ENCODE measurements at regions not wholly inside any gene's neighbourhood (a gene's known extent, or its start where the extent isn't known, plus 50 kb on each side); places are given as distances from the start of the nearest gene placed in this dataset.

- no peak for DNase-seq
These were observed 239.7 kb downstream of the PIK3R1 start for GRCh38 chr5:68455216-68455615.

GRCh38 chr5:68456756-68457217 is 241.2 kb downstream of the PIK3R1 start:
- no peak for DNase-seq

- no peak for DNase-seq
These were observed 241.7 kb downstream of the PIK3R1 start for GRCh38 chr5:68457285-68457684.

- no peak for DNase-seq
These were observed 243.0 kb downstream of the PIK3R1 start for GRCh38 chr5:68458416-68459021.

DNA sequence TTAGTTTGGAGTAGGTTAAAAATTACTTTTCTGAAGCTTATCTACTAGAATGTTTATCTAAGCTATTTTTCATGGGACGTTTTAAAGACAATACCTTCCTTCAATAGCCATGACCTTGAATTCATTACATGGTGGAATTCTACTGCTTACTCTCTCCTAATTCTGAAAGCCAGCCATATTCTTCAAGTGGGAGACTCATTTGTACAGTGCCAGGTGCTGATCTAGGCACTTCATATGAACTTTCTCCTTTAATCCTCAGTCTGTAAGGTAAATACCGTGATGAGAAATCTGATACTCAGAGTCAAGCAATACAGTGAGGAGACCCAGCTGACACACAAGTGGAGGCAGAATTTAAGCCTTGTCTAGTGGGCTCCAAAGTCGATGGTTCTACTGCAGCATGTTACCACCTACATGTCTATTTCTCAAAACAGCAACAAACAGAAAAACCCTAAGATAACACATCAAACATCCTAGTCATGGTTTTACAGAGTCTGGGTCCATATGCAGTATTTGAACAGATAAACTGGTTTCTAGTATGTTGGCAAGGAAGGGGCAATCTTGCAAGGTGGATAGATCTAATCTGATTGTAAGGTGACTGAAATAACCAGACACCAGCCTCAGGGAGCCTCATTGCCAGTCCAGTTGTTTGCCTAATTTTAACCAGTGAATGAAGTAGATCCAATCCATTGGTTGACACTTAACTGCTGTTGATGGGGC is 243.7 kb downstream of the PIK3R1 start:
- DNase-seq: no peak

- DNase-seq: no peak
These were observed 244.2 kb downstream of the PIK3R1 start for GRCh38 chr5:68459810-68460139.

- DNase-seq: no peak
These were observed 244.7 kb downstream of the PIK3R1 start for GRCh38 chr5:68460147-68460798.

GRCh38 chr5:68463606-68464005 is 248.1 kb downstream of the PIK3R1 start:
- DNase-seq: no peak

DNA sequence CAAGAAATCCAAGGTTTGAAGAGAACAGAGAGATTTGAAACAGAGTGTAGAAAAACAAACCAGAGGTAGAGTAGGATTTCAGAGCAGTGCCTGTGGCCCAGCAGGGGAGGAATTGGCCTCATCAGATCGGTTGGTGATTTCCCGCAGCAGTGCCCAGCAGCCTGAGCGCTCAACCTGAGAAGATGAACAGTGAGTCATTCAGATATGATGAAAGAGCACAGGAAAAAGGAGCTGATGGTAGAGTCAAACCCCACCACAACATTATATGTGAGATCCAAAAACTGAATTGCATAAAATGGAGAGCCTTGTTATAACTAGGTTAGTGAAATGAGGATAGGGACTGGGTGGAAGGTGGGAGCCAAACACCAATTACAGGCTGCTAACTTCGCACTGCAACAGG is 248.9 kb downstream of the PIK3R1 start:
- DNase-seq: no peak

DNA sequence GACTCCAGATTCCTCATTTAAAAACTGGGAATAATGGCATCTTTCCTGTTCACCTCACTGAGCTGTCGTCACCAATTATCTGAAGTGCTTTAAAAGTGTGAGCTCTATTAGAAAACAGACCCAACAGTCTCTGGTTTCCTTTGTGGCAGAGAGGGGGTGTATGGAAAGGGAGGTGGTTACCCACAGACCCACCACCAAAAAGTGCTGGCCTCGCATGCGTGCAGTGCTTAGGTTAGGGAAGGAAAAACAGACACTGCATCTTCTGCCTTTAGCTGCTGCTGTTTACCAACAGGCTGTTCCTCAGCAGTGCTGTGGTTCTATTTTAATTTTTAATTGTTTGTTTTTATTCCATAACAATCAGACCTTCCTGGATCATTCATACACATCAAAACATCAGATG is 249.6 kb downstream of the PIK3R1 start:
- no peak for DNase-seq

DNA sequence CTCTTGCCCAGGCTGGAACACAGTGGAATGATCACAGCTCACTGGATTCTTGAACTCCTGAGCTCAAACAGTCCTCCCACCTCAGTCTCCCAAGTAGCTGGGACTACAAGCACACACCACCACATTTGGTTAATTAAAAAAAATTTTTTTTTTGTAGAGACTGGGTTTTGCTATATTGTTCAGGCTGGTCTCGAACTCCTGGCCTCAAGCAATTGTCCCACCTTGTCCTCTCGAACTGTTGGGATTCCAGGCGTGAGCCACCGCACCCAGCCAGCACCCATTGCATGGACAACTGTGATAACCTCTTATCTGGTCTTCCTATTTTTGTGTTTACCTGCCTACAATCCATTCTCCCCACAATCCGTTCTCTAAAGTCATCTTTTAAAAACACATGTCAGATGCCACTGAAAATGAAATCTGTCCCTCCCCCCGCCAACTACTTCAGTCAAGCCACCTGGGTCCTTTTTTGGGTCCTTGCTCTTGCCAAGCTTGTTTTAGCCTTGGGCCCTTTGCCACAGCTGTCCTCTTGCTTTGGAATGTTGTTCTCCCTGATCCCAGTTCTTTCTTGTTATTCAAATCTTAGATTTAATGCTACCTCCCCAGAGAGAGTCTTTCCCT is 250.5 kb downstream of the PIK3R1 start:
- DNase-seq: no peak

DNA sequence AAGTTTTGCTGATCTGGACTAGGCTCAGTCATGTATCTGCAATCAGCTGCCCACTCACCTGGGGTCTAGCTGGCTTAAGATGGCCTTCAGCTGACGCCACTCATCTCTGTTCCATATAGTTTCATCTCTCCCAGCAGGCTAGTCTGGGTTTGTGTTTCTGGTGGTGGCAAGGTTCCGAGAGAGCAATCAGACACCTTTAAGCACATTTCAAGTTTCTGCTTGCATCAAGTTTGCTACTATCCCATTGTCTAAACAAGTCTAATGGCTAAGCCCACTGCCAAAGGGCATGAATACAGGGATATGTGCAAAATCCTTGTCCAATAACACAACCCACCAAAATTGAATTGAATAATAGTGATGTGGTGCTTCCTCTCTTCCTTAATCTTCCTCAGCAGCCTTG is 251.7 kb downstream of the PIK3R1 start:
- no peak for DNase-seq

- DNase-seq: no peak
These were observed 252.2 kb downstream of the PIK3R1 start for GRCh38 chr5:68467794-68468193.

DNA sequence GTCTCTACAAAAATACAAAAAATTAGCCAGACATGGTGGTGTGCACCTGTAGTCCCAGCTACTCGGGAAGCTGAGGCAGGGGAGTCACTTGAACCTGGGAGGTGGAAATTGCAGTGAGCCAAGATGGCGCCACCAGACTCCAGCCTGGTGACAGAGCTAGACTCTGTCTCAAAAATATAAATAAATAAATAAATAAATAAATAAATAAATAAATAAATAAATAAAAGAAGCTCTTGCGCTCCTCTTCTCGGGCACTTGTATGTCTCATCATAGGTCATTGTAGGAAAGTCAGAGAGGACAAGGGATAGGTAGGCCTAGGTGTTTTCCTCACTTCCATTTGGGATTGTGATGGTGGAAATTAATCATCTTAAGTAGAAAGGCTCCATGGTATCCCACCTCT is 252.8 kb downstream of the PIK3R1 start:
- DNase-seq: no peak

- DNase-seq: no peak
These were observed 260.0 kb downstream of the PIK3R1 start for GRCh38 chr5:68475476-68475983.

GRCh38 chr5:68476854-68477253 is 261.3 kb downstream of the PIK3R1 start:
- DNase-seq: no peak

DNA sequence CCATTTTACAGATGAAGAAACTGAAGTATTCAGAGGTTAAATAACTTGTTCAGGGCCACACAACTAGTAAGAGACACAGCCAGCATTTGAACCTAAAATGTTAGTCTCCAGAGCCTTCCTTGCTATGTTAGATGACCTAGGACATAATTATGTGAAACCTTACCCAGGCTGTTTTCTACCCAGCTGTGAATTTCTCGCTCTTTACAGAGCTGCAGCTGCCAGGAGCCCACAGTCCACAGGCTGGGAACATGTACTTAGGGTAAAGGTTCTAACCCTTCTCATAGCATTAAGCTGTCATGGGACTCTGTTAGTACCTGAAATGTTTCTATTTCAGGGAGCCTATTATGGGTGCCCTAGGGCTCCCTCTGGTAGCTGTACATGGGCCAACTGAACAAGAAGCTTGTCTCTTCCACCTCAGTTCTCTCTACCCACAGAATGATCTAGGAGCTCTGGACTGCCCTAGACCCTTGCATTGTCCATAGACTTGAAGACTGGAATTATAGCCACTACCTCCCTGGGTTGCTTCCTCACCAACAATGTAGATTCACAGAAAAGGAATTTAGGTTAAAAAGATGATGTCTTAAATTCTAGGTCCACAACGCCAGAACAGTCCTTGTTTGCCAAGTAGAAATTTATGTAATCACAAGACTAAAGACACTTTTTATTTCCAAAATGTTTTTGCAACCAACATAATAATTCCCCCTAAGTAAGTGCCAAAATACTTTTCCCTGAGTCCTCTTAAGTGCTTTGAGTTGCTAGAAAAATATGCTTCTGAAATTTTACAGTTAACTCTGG is 262.9 kb downstream of the PIK3R1 start:
- DNase-seq: no peak

- DNase-seq: no peak
These were observed 264.0 kb downstream of the PIK3R1 start for GRCh38 chr5:68479524-68479923.

GRCh38 chr5:68480335-68480940 is 264.9 kb downstream of the PIK3R1 start:
- DNase-seq: no peak

- DNase-seq: no peak
These were observed 266.6 kb downstream of the PIK3R1 start for GRCh38 chr5:68482199-68482598.

DNA sequence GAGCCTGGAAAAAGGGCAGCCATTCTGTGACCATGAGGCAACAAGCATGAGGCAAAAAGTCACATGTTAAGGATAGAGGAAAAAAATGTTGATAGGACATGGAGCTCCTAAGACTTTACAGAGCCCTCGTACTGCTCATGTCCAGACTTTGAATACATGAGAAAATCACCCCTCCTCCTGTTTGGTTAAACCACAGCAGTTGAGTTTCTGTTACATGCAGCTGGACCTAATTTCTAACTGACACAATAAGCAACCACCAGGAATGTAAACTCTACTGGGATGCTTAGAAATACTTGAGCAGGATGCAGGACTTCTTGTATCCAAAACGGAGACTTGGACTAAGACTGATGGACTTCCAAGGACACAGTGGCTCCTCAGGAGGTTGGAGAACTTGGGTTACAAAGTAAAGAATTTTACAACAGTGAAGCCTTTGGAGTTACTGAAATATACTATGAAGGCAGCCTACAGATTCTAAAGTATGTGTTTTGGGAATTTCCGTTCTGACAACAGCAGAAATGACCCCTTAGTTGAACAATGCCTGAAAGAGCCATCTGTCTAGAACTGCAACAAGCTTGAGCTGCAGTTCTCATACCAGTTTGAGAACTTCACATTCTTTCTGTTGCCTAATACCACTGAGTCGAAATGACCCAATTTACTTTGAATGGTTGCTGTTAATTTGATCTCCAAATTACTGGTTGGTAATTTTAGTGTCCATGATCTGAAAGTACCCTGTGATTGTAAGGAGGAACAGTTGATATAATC is 268.9 kb downstream of the PIK3R1 start:
- DNase-seq: no peak

DNA sequence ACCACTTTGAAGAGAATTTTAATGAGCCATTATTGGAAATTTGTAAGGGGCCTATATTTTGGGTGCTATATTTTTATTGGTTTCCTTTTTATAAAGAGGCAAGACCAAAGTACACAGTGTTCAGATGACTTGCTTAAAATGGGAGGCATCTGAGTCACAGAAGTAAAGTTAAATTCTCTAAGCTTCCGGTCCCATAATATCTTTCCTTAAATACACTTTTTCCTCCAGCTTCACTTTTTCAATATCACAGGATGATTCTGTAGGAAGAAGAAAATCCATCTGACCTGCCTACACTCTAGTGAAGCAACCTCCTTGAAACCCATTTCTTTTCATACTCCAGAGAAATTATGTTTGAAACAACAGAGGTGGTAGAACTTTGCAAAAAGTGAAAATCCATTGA is 274.0 kb downstream of the PIK3R1 start:
- DNase-seq: no peak
